ENCODE measurements at regions not wholly inside any gene's neighbourhood (a gene's known extent, or its start where the extent isn't known, plus 50 kb on each side); places are given as distances from the start of the nearest gene placed in this dataset.
"Not testable (repeated sequence)": the region's sequence is repeated elsewhere in the genome, so short reads cannot be mapped to it uniquely, and the experiment has no call there.

- DNase-seq (ENCODE audit: extremely low read depth in 1 of 11, low read depth in 9 of 11, low spot score in 4 of 11): no peak
Measured at GRCh38 chr2:122800781-122801180, 1045.3 kb downstream of the TSN start.

- no peak for DNase-seq (ENCODE audit: extremely low read depth in 1 of 11, low read depth in 9 of 11, low spot score in 4 of 11)
Measured at GRCh38 chr2:122804494-122804893, 1049.0 kb downstream of the TSN start.

GRCh38 chr2:122805346-122805745, 1049.9 kb downstream of the TSN start:
- no peak for DNase-seq (ENCODE audit: extremely low read depth in 1 of 11, low read depth in 9 of 11, low spot score in 4 of 11)

GRCh38 chr2:122808286-122808969, 1053.0 kb downstream of the TSN start:
- no peak for DNase-seq (ENCODE audit: extremely low read depth in 1 of 11, low read depth in 9 of 11, low spot score in 4 of 11)

GRCh38 chr2:122812214-122812613, 1056.8 kb downstream of the TSN start:
- not testable (repeated sequence) for DNase-seq (ENCODE audit: extremely low read depth in 1 of 11, low read depth in 9 of 11, low spot score in 4 of 11)

- no peak for DNase-seq (ENCODE audit: extremely low read depth in 1 of 11, low read depth in 9 of 11, low spot score in 4 of 11)
Measured at GRCh38 chr2:122815120-122815519, 1059.7 kb downstream of the TSN start.

GRCh38 chr2:122816803-122817202, 1061.4 kb downstream of the TSN start:
- DNase-seq (ENCODE audit: extremely low read depth in 1 of 11, low read depth in 9 of 11, low spot score in 4 of 11): no peak

GRCh38 chr2:122822319-122822718, 1066.9 kb downstream of the TSN start:
- DNase-seq (ENCODE audit: extremely low read depth in 1 of 11, low read depth in 9 of 11, low spot score in 4 of 11): no peak

GRCh38 chr2:122830157-122830556, 1074.7 kb downstream of the TSN start:
- DNase-seq (ENCODE audit: extremely low read depth in 1 of 11, low read depth in 9 of 11, low spot score in 4 of 11): no peak

GRCh38 chr2:122831649-122832048, 1076.2 kb downstream of the TSN start:
- DNase-seq (ENCODE audit: extremely low read depth in 1 of 11, low read depth in 9 of 11, low spot score in 4 of 11): no peak

GRCh38 chr2:122843503-122843902, 1088.1 kb downstream of the TSN start:
- no peak for DNase-seq (ENCODE audit: extremely low read depth in 1 of 11, low read depth in 9 of 11, low spot score in 4 of 11)

- DNase-seq (ENCODE audit: extremely low read depth in 1 of 11, low read depth in 9 of 11, low spot score in 4 of 11): no peak
Measured at GRCh38 chr2:122851161-122851560, 1095.7 kb downstream of the TSN start.

- DNase-seq (ENCODE audit: extremely low read depth in 1 of 11, low read depth in 9 of 11, low spot score in 4 of 11): no peak
Measured at GRCh38 chr2:122851972-122852531, 1096.6 kb downstream of the TSN start.

GRCh38 chr2:122856696-122857095, 1101.2 kb downstream of the TSN start:
- no peak for DNase-seq (ENCODE audit: extremely low read depth in 1 of 11, low read depth in 9 of 11, low spot score in 4 of 11)

- DNase-seq (ENCODE audit: extremely low read depth in 1 of 11, low read depth in 9 of 11, low spot score in 4 of 11): no peak
Measured at GRCh38 chr2:122858075-122858702, 1102.7 kb downstream of the TSN start.

GRCh38 chr2:122858813-122859212, 1103.4 kb downstream of the TSN start:
- DNase-seq (ENCODE audit: extremely low read depth in 1 of 11, low read depth in 9 of 11, low spot score in 4 of 11): no peak

- DNase-seq (ENCODE audit: extremely low read depth in 1 of 11, low read depth in 9 of 11, low spot score in 4 of 11): no peak
Measured at GRCh38 chr2:122859260-122859659, 1103.8 kb downstream of the TSN start.

- no peak for DNase-seq (ENCODE audit: extremely low read depth in 1 of 11, low read depth in 9 of 11, low spot score in 4 of 11)
Measured at GRCh38 chr2:122863532-122863931, 1108.1 kb downstream of the TSN start.

GRCh38 chr2:122864728-122865127, 1109.3 kb downstream of the TSN start:
- DNase-seq (ENCODE audit: extremely low read depth in 1 of 11, low read depth in 9 of 11, low spot score in 4 of 11): no peak

- no peak for DNase-seq (ENCODE audit: extremely low read depth in 1 of 11, low read depth in 9 of 11, low spot score in 4 of 11)
Measured at GRCh38 chr2:122866095-122866494, 1110.6 kb downstream of the TSN start.

GRCh38 chr2:122867941-122868340, 1112.5 kb downstream of the TSN start:
- DNase-seq (ENCODE audit: extremely low read depth in 1 of 11, low read depth in 9 of 11, low spot score in 4 of 11): no peak

Data from renal cortex interstitium (tissue), 11 donors.